ENCODE measurements at regions not wholly inside any gene's neighbourhood (a gene's known extent, or its start where the extent isn't known, plus 50 kb on each side); places are given as distances from the start of the nearest gene placed in this dataset.
"Not testable (repeated sequence)": the region's sequence is repeated elsewhere in the genome, so short reads cannot be mapped to it uniquely, and the experiment has no call there.

DNA sequence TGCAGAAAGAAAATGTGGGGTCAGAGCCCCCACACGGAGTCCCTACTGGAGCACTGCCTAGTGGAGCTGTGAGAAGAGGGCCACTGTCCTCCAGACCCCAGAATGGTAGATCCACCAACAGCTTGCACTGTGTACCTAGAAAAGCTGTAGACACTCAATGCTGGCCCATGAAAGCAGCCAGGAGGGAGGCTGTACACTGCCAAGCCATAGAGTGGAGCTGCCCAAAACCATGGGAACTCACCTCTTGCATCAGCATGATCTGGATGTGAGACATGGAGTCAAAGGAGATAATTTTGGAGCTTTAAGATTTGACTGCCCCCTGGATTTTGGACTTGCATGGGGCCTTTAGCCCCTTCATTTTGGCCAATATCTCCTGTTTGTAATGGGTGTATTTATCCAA is 452.3 kb downstream of the MRPL39 start:
- H3K27ac Mint-ChIP-seq; H4K20me1 ChIP-seq (replicated peaks; ENCODE audit: insufficient read depth): not testable (repeated sequence)

GRCh38 chr21:25149022-25149421 is 458.3 kb downstream of the MRPL39 start:
- H3K9me3 Mint-ChIP-seq, result peaks cover 64% of the 10 kb centered on the region
- TF ChIP-seq POLR2AphosphoS5 (IDR thresholded peaks at IDR 0.05; ENCODE audit: low read depth), result no peak
- TF ChIP-seq EZH2 (IDR thresholded peaks at IDR 0.05; ENCODE audit: low read depth, unreplicated experiment), result no peak
- TF ChIP-seq STAT1 (IDR thresholded peaks at IDR 0.05; ENCODE audit: unreplicated experiment), result no peak
- no peak for TF ChIP-seq EZH2phosphoT487 (IDR thresholded peaks at IDR 0.05; ENCODE audit: unreplicated experiment)
- no peak for TF ChIP-seq NANOG (IDR thresholded peaks at IDR 0.05; ENCODE audit: borderline replicate concordance)
- no peak for TF ChIP-seq ZNF462 (CRISPR knock-in tag; IDR thresholded peaks at IDR 0.05)
- no peak for TF ChIP-seq ZNF114 (CRISPR knock-in tag; IDR thresholded peaks at IDR 0.05)
- no peak for TF ChIP-seq JUNB (IDR thresholded peaks at IDR 0.05; ENCODE audit: unreplicated experiment)
- TF ChIP-seq ETS1 (IDR thresholded peaks at IDR 0.05), result no peak
- TF ChIP-seq REST (IDR thresholded peaks at IDR 0.05; ENCODE audit: unreplicated experiment), result no peak
- TF ChIP-seq ZNF331 (CRISPR knock-in tag; IDR thresholded peaks at IDR 0.05; ENCODE audit: low read depth), result no peak

More for the DNA sequence above, 452.3 kb downstream of the MRPL39 start:
- not testable (repeated sequence) for H2AFZ ChIP-seq; H3K4me1 ChIP-seq (ENCODE audit: insufficient read depth); H3K9me2 ChIP-seq (ENCODE audit: insufficient read depth); H3F3A ChIP-seq (replicated peaks; ENCODE audit: low read depth); H3K4me1 Mint-ChIP-seq; H3K36me3 ChIP-seq (ENCODE audit: insufficient read depth); H3K4me3 ChIP-seq; H3K79me2 ChIP-seq (replicated peaks; ENCODE audit: insufficient read depth); H3K4me2 ChIP-seq; H3K27ac ChIP-seq (ENCODE audit: low read depth); H3K27me3 ChIP-seq (ENCODE audit: insufficient read depth); H3K27me3 Mint-ChIP-seq (ENCODE audit: insufficient read depth, low read depth, poor library complexity); H3K4me3 Mint-ChIP-seq; ATAC-seq; DNase-seq (ENCODE audit: low spot score)
- H3K36me3 Mint-ChIP-seq (ENCODE audit: low read depth), result peaks cover 17% of the 10 kb centered on the region
- peaks cover 54% of the 10 kb centered on the region for H3K9me3 Mint-ChIP-seq

More at GRCh38 chr21:25149022-25149421, 458.3 kb downstream of the MRPL39 start:
- Histone ChIP-seq H3K4me3 (no peak overlapping the region), H3K9me2 (ENCODE audit: insufficient read depth) (0 out of 2 replicates have a peak, but pooled peaks cover 6% of the 10 kb centered on the region), H3K27me3 (ENCODE audit: insufficient read depth) (no peaks in the 10 kb centered on the region), H3K27ac (ENCODE audit: low read depth) (no peak overlapping the region), H4K20me1 (replicated peaks; ENCODE audit: insufficient read depth) (no peaks in the 10 kb centered on the region), H3K79me2 (replicated peaks; ENCODE audit: insufficient read depth) (no peaks in the 10 kb centered on the region), H2AFZ (no peak overlapping the region), H3K36me3 (ENCODE audit: insufficient read depth) (no peaks in the 10 kb centered on the region), H3K4me1 (ENCODE audit: insufficient read depth) (no peaks in the 10 kb centered on the region), H3F3A (replicated peaks; ENCODE audit: low read depth) (no peaks in the 10 kb centered on the region), H3K4me2 (no peak overlapping the region)
- ATAC-seq (no peak), DNase-seq (ENCODE audit: low spot score) (no peak)
- Mint-ChIP-seq H3K4me1 (no peaks in the 10 kb centered on the region), H3K27me3 (ENCODE audit: insufficient read depth, low read depth, poor library complexity) (no peaks in the 10 kb centered on the region), H3K36me3 (ENCODE audit: low read depth) (peaks cover 13% of the 10 kb centered on the region; the same call in 2 of the 3 replicates), H3K27ac (no peak overlapping the region), H3K4me3 (no peak overlapping the region)

Measured in GM23338 (cell line).